ENCODE measurements at regions not wholly inside any gene's neighbourhood (a gene's known extent, or its start where the extent isn't known, plus 50 kb on each side); places are given as distances from the start of the nearest gene placed in this dataset.

DNA sequence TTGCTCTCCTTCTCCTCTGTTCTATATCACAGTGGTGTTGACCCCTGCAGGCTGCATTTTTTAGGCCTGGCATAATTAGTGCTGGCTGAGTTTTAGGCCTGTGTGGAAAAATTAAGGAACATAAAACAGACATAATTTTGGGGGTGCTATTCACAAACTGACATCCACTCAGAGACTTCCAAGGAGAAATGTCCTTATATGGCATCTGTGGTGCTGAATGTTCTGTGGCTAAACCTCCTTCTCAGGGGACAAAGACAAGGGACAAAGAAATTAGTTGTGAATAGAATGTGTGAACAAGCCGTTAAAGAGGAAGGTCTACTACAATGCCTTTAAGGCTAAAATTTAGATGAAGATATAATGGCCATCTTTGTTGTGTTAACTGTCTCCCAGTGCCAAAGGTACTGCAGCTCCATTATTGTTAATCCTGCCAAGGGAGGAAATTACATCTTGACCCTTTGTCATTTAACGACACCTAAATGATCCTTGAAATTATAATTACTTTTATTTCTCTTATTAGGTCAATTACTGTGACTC lies 870.0 kb upstream of the CHAC2 start:
- Histone ChIP-seq H2AFZ (no peak overlapping the region), H3K9me3 (ENCODE audit: low read depth) (no peaks in the 10 kb centered on the region), H3K27me3 (no peaks in the 10 kb centered on the region), H4K20me1 (ENCODE audit: insufficient read depth, poor library complexity, severe bottlenecking) (no peaks in the 10 kb centered on the region), H3K27ac (no peak overlapping the region), H3K4me1 (ENCODE audit: insufficient read depth) (no peaks in the 10 kb centered on the region), H3K4me2 (no peak overlapping the region), H3K4me3 (no peak overlapping the region), H3K79me2 (no peaks in the 10 kb centered on the region), H3K36me3 (replicated peaks; ENCODE audit: insufficient read depth, low read depth) (no peaks in the 10 kb centered on the region), H3K9me2 (replicated peaks; ENCODE audit: insufficient read depth) (no peaks in the 10 kb centered on the region)
- 74% methylated on average over 2 of the region's 2 CpGs for WGBS (ENCODE audit: low lambda C conversion rate, missing lambda C conversion rate)
- TF ChIP-seq EZH2phosphoT487 (IDR thresholded peaks at IDR 0.05; ENCODE audit: low read depth, severe bottlenecking, unreplicated experiment): no peak
- TF ChIP-seq EZH2 (IDR thresholded peaks at IDR 0.05; ENCODE audit: borderline replicate concordance): no peak
- TF ChIP-seq CTCF (IDR thresholded peaks at IDR 0.05; ENCODE audit: poor library complexity): no peak
- DNase-seq (ENCODE audit: low spot score): no peak

GRCh38 chr2:52895726-52896340 lies 871.8 kb upstream of the CHAC2 start:
- TF ChIP-seq EZH2 (IDR thresholded peaks at IDR 0.05; ENCODE audit: borderline replicate concordance) (no peak), EZH2phosphoT487 (IDR thresholded peaks at IDR 0.05; ENCODE audit: low read depth, severe bottlenecking, unreplicated experiment) (no peak)
- Histone ChIP-seq H3K9me3 (ENCODE audit: low read depth) (no peaks in the 10 kb centered on the region), H3K79me2 (no peaks in the 10 kb centered on the region), H3K4me1 (ENCODE audit: insufficient read depth) (no peaks in the 10 kb centered on the region), H2AFZ (no peak overlapping the region), H3K9me2 (replicated peaks; ENCODE audit: insufficient read depth) (no peaks in the 10 kb centered on the region), H3K36me3 (replicated peaks; ENCODE audit: insufficient read depth, low read depth) (no peaks in the 10 kb centered on the region), H3K4me2 (no peak overlapping the region), H4K20me1 (ENCODE audit: insufficient read depth, poor library complexity, severe bottlenecking) (no peaks in the 10 kb centered on the region), H3K4me3 (no peak overlapping the region), H3K27me3 (no peaks in the 10 kb centered on the region), H3K27ac (no peak overlapping the region)
- WGBS (ENCODE audit: low lambda C conversion rate, missing lambda C conversion rate): 87% methylated on average over 4 of the region's 4 CpGs
- no peak for DNase-seq (ENCODE audit: low spot score)

- no peaks in the 10 kb centered on the region for H3K79me2 ChIP-seq
- no peaks in the 10 kb centered on the region for H3K9me3 ChIP-seq (ENCODE audit: low read depth)
- DNase-seq (ENCODE audit: low spot score): no peak
- H3K4me2 ChIP-seq: no peak overlapping the region
- H4K20me1 ChIP-seq (ENCODE audit: insufficient read depth, poor library complexity, severe bottlenecking): no peaks in the 10 kb centered on the region
- no peak overlapping the region for H2AFZ ChIP-seq
- TF ChIP-seq CTCF (IDR thresholded peaks at IDR 0.05; ENCODE audit: poor library complexity): no peak
- TF ChIP-seq EZH2phosphoT487 (IDR thresholded peaks at IDR 0.05; ENCODE audit: low read depth, severe bottlenecking, unreplicated experiment): no peak
- TF ChIP-seq EZH2 (IDR thresholded peaks at IDR 0.05; ENCODE audit: borderline replicate concordance): no peak
- H3K9me2 ChIP-seq (replicated peaks; ENCODE audit: insufficient read depth): no peaks in the 10 kb centered on the region
- no peak overlapping the region for H3K4me3 ChIP-seq
- no peaks in the 10 kb centered on the region for H3K36me3 ChIP-seq (replicated peaks; ENCODE audit: insufficient read depth, low read depth)
- 95% methylated on average over 3 of the region's 3 CpGs for WGBS (ENCODE audit: low lambda C conversion rate, missing lambda C conversion rate)
- H3K4me1 ChIP-seq (ENCODE audit: insufficient read depth): no peaks in the 10 kb centered on the region
- no peaks in the 10 kb centered on the region for H3K27me3 ChIP-seq
- no peak overlapping the region for H3K27ac ChIP-seq
Measured at GRCh38 chr2:52886556-52886955, 881.0 kb upstream of the CHAC2 start.

GRCh38 chr2:52884761-52885352 lies 882.7 kb upstream of the CHAC2 start:
- WGBS (ENCODE audit: low lambda C conversion rate, missing lambda C conversion rate): 83% methylated on average over 3 of the region's 3 CpGs
- Histone ChIP-seq H3K4me1 (ENCODE audit: insufficient read depth) (no peaks in the 10 kb centered on the region), H3K27me3 (no peaks in the 10 kb centered on the region), H3K79me2 (no peaks in the 10 kb centered on the region), H3K4me2 (no peak overlapping the region), H3K9me3 (ENCODE audit: low read depth) (no peaks in the 10 kb centered on the region), H4K20me1 (ENCODE audit: insufficient read depth, poor library complexity, severe bottlenecking) (no peaks in the 10 kb centered on the region), H3K27ac (no peak overlapping the region), H2AFZ (no peak overlapping the region), H3K9me2 (replicated peaks; ENCODE audit: insufficient read depth) (no peaks in the 10 kb centered on the region), H3K4me3 (no peak overlapping the region), H3K36me3 (replicated peaks; ENCODE audit: insufficient read depth, low read depth) (no peaks in the 10 kb centered on the region)
- TF ChIP-seq EZH2phosphoT487 (IDR thresholded peaks at IDR 0.05; ENCODE audit: low read depth, severe bottlenecking, unreplicated experiment) (no peak), EZH2 (IDR thresholded peaks at IDR 0.05; ENCODE audit: borderline replicate concordance) (no peak), CTCF (IDR thresholded peaks at IDR 0.05; ENCODE audit: poor library complexity) (no peak)
- no peak for DNase-seq (ENCODE audit: low spot score)
